B cell (primary cell): ENCODE measurements at regions not wholly inside any gene's neighbourhood (a gene's known extent, or its start where the extent isn't known, plus 50 kb on each side); places are given as distances from the start of the nearest gene placed in this dataset.

Source experiments
- EZH2 ChIP-seq: IDR thresholded peaks from 2 replicates; pipeline ENCODE4 v1.6.1; 2012; ENCODE audit warnings: borderline replicate concordance, low read depth, mild to moderate bottlenecking, moderate library complexity, low read length; ENCODE audit not compliant: insufficient read depth, poor library complexity, severe bottlenecking
- TF ChIP-seq, protein P1 (sequence below): fragments of 200-600 bp; IDR thresholded peaks from one replicate; pipeline ENCODE4 v1.8.0; 2022; ENCODE audit warnings: antibody characterized with exemption, mild to moderate bottlenecking

GRCh38 chr18:51300912-51301311, 103.4 kb upstream of the MEX3C start:
- TF ChIP-seq, protein P1, sequence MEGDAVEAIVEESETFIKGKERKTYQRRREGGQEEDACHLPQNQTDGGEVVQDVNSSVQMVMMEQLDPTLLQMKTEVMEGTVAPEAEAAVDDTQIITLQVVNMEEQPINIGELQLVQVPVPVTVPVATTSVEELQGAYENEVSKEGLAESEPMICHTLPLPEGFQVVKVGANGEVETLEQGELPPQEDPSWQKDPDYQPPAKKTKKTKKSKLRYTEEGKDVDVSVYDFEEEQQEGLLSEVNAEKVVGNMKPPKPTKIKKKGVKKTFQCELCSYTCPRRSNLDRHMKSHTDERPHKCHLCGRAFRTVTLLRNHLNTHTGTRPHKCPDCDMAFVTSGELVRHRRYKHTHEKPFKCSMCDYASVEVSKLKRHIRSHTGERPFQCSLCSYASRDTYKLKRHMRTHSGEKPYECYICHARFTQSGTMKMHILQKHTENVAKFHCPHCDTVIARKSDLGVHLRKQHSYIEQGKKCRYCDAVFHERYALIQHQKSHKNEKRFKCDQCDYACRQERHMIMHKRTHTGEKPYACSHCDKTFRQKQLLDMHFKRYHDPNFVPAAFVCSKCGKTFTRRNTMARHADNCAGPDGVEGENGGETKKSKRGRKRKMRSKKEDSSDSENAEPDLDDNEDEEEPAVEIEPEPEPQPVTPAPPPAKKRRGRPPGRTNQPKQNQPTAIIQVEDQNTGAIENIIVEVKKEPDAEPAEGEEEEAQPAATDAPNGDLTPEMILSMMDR = no peak
- TF ChIP-seq EZH2 = no peak
